Activated CD8-positive, alpha-beta memory T cell treated with anti-CD3 and anti-CD28 coated beads, Interleukin-2, amount 50 U/mL, for 48 hours (primary cell): ENCODE measurements at regions not wholly inside any gene's neighbourhood (a gene's known extent, or its start where the extent isn't known, plus 50 kb on each side); places are given as distances from the start of the nearest gene placed in this dataset.

Source experiments
- DNase-seq: peaks from one replicate; pipeline ENCODE4 v3.0.0-alpha.2; 2020

DNA sequence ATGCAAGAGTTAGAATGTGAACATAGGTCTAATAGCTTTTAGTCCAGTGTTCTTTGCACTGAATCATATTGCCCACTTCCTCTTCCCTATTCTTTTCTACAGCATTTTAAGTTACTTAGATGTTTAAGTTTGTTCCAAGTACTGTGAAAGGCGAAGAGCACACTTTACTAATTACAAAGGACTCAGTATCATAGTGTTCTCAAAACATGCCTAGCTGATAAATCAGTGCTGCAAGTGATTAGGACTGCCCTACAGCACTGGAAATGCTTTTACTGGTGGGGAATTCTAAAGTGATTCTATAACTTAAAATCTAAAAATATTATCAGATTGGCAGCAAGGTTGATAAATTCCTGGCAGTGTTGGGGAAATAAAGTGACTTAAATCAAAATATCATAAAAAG is 177.9 kb upstream of the KCNN2 start:
- no peak for DNase-seq

- DNase-seq = no peak
Observed at GRCh38 chr5:114185274-114185673, 176.6 kb upstream of the KCNN2 start.

GRCh38 chr5:114191441-114191840 is 170.4 kb upstream of the KCNN2 start:
- no peak for DNase-seq

DNA sequence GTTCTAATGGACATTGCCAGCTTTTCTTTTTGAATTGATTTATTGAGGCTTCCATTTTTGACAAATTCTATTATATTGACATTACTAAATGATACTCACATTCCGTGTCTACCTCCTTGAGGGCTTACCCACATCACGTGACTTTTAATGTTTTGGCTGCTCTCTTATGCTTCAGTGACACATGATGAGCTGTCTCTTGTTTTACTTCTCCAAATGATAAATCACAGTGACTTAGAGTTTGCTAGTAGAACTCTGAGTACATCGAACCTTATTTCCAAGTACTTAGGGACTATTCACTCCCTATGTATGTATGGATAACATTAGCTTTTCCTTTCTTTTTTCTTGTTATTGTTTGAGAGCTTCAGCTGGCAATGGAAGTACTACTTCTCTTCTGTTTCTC is 169.8 kb upstream of the KCNN2 start:
- no peak for DNase-seq

DNA sequence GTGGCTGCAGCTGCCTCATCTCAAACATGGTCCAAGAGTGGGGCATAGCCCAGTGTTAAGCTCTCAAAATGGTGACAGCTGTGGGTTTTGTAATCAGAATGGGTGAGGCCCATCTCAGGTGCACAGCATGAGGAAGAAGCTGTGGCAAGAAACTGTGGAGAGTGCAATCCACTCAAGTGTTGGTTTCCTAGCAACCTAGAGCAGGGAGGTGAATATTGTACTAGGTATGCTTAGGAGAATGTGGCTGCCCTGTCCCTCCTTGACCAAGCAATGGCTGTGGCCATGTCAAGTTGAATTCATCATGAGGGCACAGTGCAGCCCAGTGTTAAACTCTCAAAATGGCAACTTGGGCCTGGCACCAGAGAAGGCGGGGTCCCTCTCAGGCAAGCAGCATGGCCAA is 160.5 kb upstream of the KCNN2 start:
- DNase-seq = no peak

DNA sequence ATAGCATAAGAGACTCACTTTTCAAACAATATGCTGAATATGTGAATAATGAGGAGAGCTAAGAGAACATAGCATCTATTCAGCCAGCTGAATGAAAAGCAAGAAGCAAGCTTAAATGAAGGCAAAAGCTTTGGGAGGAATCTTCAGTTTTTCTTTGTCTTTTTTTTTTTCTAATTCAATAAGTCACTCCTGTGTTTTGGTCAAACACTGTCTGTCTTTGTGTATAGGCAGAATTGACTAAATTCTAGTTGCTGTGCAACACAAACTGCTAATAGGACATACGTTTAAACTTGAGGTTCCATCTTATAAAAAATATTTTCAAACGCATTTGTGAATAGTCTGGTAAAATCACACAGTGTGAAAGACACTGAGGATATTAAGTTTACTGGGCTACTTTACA is 156.9 kb upstream of the KCNN2 start:
- DNase-seq = no peak

DNA sequence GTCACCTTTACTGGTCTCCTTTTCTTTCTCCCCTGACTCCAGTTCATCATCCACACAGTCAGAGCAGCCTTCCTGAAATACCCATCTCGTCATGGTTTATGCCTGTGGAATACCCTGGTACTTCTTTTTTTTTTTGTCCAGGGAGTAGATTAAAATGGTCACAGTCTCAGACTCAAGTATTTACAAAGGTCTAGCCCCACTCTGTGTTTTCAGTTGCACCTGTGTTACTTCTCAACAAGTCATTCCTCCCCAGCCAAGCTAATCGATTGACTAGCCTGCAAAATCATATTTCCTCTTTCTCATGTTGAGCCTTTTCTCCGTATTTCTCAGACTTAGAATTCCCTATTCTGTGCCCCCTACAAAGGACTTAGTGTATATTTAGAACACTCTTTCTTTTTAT is 155.2 kb upstream of the KCNN2 start:
- DNase-seq = no peak

- DNase-seq = no peak
Observed at GRCh38 chr5:114207615-114208014, 154.3 kb upstream of the KCNN2 start.

DNA sequence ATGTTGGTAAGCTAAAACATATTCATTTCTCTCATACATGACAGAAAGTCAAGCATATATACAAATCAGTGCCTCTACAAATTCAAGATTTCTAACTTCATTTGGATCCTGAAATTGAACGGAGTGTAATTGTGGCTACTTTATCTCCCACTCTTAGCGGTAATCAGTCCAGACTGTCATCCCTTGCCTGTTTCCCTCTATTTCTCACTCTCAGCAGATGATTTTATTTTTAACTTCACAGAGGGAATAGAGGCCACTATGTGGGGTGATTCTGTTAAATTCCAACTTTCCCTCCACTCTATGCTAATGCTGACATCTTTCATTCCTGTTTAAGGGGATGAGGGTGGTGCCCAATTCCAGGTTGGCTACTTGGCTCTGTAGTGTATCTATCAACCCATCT is 153.8 kb upstream of the KCNN2 start:
- DNase-seq = no peak

- DNase-seq = no peak
Observed at GRCh38 chr5:114208588-114208987, 153.3 kb upstream of the KCNN2 start.

DNA sequence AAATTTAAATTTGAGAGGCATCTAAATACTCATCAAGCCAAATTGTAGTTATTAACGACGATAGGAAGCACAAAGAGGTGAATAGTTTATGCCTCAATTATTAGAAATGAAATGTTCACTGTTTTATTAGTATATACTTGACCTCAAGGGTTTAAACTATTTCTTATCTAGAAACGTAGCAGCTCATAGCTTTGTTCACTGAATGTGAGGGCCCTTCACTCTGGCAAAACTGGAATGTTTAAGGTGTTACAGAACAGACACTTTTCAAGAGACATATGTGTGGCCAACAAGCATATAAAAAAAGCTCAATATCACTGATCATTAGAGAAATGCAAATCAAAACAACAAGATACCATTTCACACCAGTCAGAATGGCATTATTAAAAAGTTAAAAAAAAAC is 151.2 kb upstream of the KCNN2 start:
- no peak for DNase-seq

DNA sequence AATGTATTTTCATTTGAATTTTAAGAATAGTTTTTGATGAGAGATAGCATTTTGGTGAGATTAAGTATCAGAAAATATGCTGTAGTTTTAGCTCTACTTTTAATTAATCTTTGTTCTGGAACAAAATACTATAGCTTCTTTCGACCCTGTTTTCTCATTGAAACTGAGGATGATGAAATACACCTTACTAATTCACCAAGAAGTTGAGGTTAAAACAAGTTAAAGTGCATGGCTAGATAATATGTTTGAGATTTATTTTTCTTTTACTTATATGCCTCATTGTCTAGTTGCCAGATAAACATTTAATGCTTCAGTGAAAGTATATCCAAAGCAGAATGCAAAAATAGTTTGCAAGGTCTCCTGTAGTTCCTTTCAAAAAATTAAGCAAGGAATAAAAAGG is 140.1 kb upstream of the KCNN2 start:
- no peak for DNase-seq

DNA sequence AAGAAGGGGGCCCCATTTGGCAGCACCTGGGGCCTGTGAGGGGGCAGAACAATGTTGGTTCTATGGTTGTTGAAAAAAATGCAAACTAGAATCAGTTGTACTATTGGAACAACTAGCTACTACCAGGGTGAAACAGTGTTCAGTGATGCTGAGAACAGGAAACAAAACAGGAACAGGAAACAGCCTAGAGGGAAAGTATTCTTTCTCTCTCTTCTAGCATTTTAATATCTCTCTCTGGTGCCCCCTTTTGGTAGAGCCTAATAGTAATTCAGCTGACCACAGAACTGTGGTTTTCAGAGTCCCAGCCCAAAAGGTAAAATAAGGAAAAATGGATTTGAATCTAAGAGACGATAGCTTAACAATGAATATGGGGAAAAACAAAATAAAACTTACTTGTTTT is 138.0 kb upstream of the KCNN2 start:
- no peak for DNase-seq

GRCh38 chr5:114237766-114238165 is 124.1 kb upstream of the KCNN2 start:
- DNase-seq = no peak

DNA sequence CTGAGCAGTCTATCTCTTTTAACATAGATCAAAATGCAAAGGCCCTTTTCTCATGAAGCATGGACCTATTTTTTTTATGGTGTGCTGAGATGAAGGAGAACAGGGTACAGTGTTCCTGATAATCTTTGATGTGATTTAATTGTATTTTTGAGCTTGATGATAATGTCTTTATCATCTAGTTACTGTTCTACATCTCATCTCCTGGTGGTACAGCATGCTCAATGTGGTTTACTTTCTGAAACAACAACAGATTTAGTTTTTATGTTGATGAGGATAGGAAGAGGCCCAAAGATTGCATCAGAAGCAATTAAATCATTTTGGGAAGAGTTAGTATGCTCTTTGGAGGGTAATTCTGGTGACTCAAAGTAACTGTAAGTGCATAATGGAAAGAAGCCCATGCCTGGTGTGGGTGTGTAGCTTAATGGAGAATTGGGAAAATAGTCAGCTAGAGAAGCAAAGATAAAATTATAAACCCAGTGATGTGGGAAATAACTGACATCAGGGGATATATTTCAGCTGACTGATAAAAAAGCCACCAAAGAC is 123.0 kb upstream of the KCNN2 start:
- DNase-seq = no peak

DNA sequence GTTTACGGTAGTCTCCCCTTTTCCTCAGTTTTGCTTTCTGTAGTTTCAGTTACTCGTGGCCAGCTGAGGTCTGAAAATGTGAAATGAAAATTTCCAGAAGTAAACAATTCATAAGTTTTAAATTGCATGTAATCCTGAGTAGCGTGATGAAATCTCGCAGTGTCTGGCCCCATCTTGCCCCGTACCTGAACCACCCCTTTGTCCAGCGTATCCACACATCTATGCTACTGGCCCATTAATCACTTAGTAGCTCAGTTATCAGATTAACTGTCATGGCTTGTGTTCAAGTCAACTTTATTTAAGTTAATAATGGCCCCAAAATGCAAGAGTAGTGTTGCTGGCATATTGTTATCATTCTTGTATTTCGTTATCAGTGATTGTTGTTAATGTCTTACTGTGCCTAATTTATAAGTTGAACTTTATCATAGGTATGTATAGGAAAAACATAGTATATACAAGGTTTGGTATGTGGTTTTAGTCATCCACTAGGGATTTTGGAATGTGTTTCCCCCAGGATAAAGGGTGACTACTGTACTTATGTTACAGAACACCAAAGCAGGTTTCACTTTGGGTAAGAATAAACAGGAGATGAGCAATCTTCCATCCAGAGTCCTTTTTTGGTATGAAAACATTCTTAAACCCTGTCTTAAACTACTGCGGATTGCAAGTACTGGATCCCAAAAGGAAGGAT is 118.4 kb upstream of the KCNN2 start:
- DNase-seq = no peak

DNA sequence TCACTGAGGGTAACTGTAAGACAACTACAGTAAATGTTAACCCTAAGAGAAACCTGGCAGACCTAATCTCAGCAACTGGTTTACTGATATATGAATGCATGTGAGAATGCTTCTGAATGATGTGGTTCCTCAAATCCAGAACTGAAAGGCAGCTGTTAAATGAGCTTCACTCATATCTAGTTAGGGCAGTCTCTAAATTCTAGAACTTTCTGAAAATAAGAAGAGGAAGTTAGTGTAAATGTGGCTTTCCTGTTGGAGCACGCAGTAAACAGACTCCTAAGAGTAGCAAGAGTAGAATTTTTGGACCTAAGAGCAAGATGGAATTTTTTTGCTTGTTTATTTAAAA is 117.9 kb upstream of the KCNN2 start:
- no peak for DNase-seq

GRCh38 chr5:114249823-114250222 is 112.0 kb upstream of the KCNN2 start:
- no peak for DNase-seq

- DNase-seq = no peak
Observed at GRCh38 chr5:114250536-114250935, 111.3 kb upstream of the KCNN2 start.

DNA sequence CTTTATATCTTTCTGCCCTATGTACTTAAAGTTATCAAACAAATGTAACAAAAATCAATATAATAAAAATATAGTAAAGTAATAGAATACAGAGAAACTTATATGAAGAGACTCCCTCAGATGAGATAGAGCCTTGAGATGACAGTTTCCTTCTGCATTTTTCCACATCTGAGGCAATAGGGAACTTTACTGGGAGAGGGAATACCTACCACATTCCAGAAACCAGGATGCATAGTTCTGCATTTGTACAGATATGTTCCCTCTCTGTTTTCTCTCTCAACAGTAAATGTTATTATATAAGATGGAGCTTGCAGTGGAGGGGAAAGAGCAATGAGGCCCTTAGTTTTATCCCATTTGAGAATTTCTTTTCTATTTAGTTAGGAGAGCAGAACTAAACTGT is 109.6 kb upstream of the KCNN2 start:
- DNase-seq = no peak

DNA sequence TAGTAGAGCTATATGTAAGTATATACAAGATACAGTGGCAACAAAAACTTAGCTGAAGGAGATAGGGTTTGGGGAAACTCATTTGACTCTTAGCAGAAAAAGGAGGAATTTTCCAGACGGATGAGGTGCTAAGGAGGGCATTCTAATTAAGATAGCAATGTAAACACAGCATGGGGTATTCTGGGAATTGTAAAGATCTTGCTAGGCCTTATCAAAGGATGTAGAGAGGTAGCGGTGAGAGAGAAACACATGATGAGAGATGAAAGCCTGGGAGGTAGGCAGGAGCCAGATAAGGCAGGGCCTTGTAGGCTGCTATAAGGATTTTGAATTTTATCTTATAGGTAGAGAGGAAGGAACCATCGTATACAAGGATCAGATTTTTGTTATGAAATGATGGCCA is 106.6 kb upstream of the KCNN2 start:
- DNase-seq = no peak

DNA sequence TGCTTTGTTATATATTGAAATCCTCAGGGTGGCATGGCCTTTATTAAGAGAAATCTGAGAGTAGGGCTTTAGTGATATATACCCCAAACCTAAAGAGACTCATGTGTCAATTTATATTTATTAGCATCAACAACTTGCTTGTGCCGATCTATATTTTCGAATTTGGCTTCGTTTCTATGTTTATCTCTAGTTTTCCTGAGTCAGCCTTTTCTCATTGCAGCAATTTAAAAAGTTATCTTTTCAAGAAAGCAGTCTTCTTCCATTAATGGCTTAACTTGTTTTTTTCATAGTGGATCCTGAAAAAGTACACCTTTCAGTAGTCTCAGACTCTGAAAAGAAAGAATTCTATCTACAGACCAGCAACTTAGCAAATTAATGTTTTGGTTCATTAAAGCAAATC is 99.9 kb upstream of the KCNN2 start:
- no peak for DNase-seq

GRCh38 chr5:114265432-114266060 is 96.3 kb upstream of the KCNN2 start:
- DNase-seq = no peak

DNA sequence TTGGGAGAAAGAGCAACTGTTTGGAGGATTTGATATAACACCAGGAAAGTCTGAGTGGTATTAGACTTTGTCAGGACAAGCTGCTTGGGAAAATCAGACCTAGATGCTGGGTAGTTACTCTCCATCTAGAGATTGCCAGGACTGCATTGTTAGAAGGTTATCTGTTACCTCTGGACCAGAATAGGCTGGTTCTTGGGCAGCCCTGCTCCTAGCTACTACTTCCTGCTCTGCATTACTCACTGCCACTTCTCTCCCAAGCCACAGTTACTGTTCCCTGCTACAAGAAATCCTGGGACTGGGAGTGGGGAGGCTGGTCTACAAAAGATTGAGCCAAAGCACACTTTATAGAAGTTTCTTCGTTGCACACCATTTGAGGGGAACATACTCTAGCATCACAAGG is 95.5 kb upstream of the KCNN2 start:
- no peak for DNase-seq

GRCh38 chr5:114296191-114296590 is 65.7 kb upstream of the KCNN2 start:
- DNase-seq = no peak
